ENCODE measurements at regions not wholly inside any gene's neighbourhood (a gene's known extent, or its start where the extent isn't known, plus 50 kb on each side); places are given as distances from the start of the nearest gene placed in this dataset.

GRCh38 chr13:54165581-54166215, 1137.1 kb downstream of the OLFM4 start:
- no peaks in the 10 kb centered on the region for H3K9me3 ChIP-seq (ENCODE audit: insufficient read depth, low read depth, low read length)
- Mint-ChIP-seq H3K36me3 (ENCODE audit: low read depth, unreplicated experiment) (no peaks in the 10 kb centered on the region), H3K4me1 (ENCODE audit: low read depth, unreplicated experiment) (peaks cover 14% of the 10 kb centered on the region), H3K4me3 (ENCODE audit: unreplicated experiment) (no peak overlapping the region), H3K27ac (ENCODE audit: unreplicated experiment) (no peak overlapping the region), H3K9me3 (ENCODE audit: unreplicated experiment) (no peaks in the 10 kb centered on the region), H3K27me3 (ENCODE audit: low read depth, unreplicated experiment) (no peaks in the 10 kb centered on the region)
- H3K4me3 ChIP-seq (ENCODE audit: insufficient read depth, low read depth, low read length) = no peak overlapping the region
- no peaks in the 10 kb centered on the region for H3K4me1 ChIP-seq (ENCODE audit: insufficient read depth, low read length)
- no peak overlapping the region for H3K4me2 ChIP-seq (ENCODE audit: low read length)
- no peak for TF ChIP-seq CTCF (IDR thresholded peaks at IDR 0.05; ENCODE audit: insufficient read depth, low read depth, low read length)
- TF ChIP-seq EZH2 (IDR thresholded peaks at IDR 0.05; ENCODE audit: insufficient read depth, low read length) = no peak
- no peak overlapping the region for H2AFZ ChIP-seq (ENCODE audit: low read depth, low read length)
- no peaks in the 10 kb centered on the region for H3K36me3 ChIP-seq (ENCODE audit: insufficient read depth, low read length)
- DNase-seq (ENCODE audit: low read depth) = no peak
- no peaks in the 10 kb centered on the region for H3K27me3 ChIP-seq (ENCODE audit: insufficient read depth, low read length)
- no peak overlapping the region for H3K9ac ChIP-seq (ENCODE audit: low read length)
- H3K79me2 ChIP-seq (ENCODE audit: insufficient read depth, low read length) = no peaks in the 10 kb centered on the region
- no peak for FAIRE-seq
- no peaks in the 10 kb centered on the region for H4K20me1 ChIP-seq (ENCODE audit: insufficient read depth, low read length)
- H3K27ac ChIP-seq (ENCODE audit: low read depth, low read length) = no peak overlapping the region

GRCh38 chr13:54173996-54174395, 1145.4 kb downstream of the OLFM4 start:
- Histone ChIP-seq H3K27me3 (ENCODE audit: insufficient read depth, low read length) (no peaks in the 10 kb centered on the region), H3K36me3 (ENCODE audit: insufficient read depth, low read length) (no peaks in the 10 kb centered on the region)

More at GRCh38 chr13:54173996-54174395, 1145.4 kb downstream of the OLFM4 start:
- H3K9me3 Mint-ChIP-seq (ENCODE audit: unreplicated experiment) = no peaks in the 10 kb centered on the region
- H3K4me2 ChIP-seq (ENCODE audit: low read length) = no peak overlapping the region
- H3K4me3 Mint-ChIP-seq (ENCODE audit: unreplicated experiment) = no peak overlapping the region
- H3K4me1 ChIP-seq (ENCODE audit: insufficient read depth, low read length) = no peaks in the 10 kb centered on the region
- no peak overlapping the region for H3K27ac Mint-ChIP-seq (ENCODE audit: unreplicated experiment)
- H2AFZ ChIP-seq (ENCODE audit: low read depth, low read length) = no peak overlapping the region
- H3K27me3 Mint-ChIP-seq (ENCODE audit: low read depth, unreplicated experiment) = no peaks in the 10 kb centered on the region
- H4K20me1 ChIP-seq (ENCODE audit: insufficient read depth, low read length) = no peaks in the 10 kb centered on the region
- H3K4me3 ChIP-seq (ENCODE audit: insufficient read depth, low read depth, low read length) = no peak overlapping the region
- no peaks in the 10 kb centered on the region for H3K4me1 Mint-ChIP-seq (ENCODE audit: low read depth, unreplicated experiment)
- no peaks in the 10 kb centered on the region for H3K79me2 ChIP-seq (ENCODE audit: insufficient read depth, low read length)
- no peak overlapping the region for H3K9ac ChIP-seq (ENCODE audit: low read length)
- DNase-seq (ENCODE audit: low read depth) (no peak), FAIRE-seq (no peak)
- H3K27ac ChIP-seq (ENCODE audit: low read depth, low read length) = no peak overlapping the region
- no peaks in the 10 kb centered on the region for H3K9me3 ChIP-seq (ENCODE audit: insufficient read depth, low read depth, low read length)
- TF ChIP-seq EZH2 (IDR thresholded peaks at IDR 0.05; ENCODE audit: insufficient read depth, low read length) = no peak
- no peak for TF ChIP-seq CTCF (IDR thresholded peaks at IDR 0.05; ENCODE audit: insufficient read depth, low read depth, low read length)
- no peaks in the 10 kb centered on the region for H3K36me3 Mint-ChIP-seq (ENCODE audit: low read depth, unreplicated experiment)

Measured in astrocyte (in vitro differentiated cells and primary cell).